IMR-90 (cell line): ENCODE measurements at regions not wholly inside any gene's neighbourhood (a gene's known extent, or its start where the extent isn't known, plus 50 kb on each side); places are given as distances from the start of the nearest gene placed in this dataset.
"Not testable (repeated sequence)": the region's sequence is repeated elsewhere in the genome, so short reads cannot be mapped to it uniquely, and the experiment has no call there.

ENCODE experiments used
- ATAC-seq: fragments of 200-7000 bp; cut with Tn5 transposase; 2 replicates; pipeline ENCODE4 v1.9.1; 2020; ENCODE audit warnings: low read depth, mild to moderate bottlenecking, moderate library complexity
- BruUV-seq: library from RNA; stranded (reverse); fragments of 400-500 nt; replicated peaks from 2 replicates; lab custom pipeline; 2021; lab: Mats Ljungman, UMichigan
- CTCF ChIA-PET: fragments of 300-600 bp; formaldehyde crosslinking; extraction: SDS; loops from one replicate; lab custom pipeline; 2021; ENCODE audit warnings: antibody characterized with exemption; lab: Yijun Ruan, JAX
- POLR2A ChIA-PET: fragments of 300-600 bp; sonication (Branson Sonifier 250); formaldehyde crosslinking; loops from one replicate; lab custom pipeline; 2022; ENCODE audit warnings: antibody characterized with exemption; ENCODE audit not compliant: unreplicated experiment; lab: Charles Lee
- DNase-seq: peaks from one replicate; pipeline ENCODE4 v3.0.0; 2013
- H2AFZ ChIP-seq: replicated peaks from 2 replicates; pipeline ENCODE3; 2013; ENCODE audit warnings: low read length, mild to moderate bottlenecking; ENCODE audit not compliant: poor library complexity
- H2AK5ac ChIP-seq: 2 replicates; pipeline ENCODE4 v1.6.1; 2013; ENCODE audit warnings: low read depth, low read length, inconsistent platforms
- H2AK9ac ChIP-seq: replicated peaks from 2 replicates; pipeline ENCODE3; 2013; ENCODE audit warnings: mild to moderate bottlenecking, low read depth, low read length, moderate library complexity; ENCODE audit not compliant: poor library complexity
- H2BK120ac ChIP-seq: 2 replicates; pipeline ENCODE4 v1.6.1; 2013; ENCODE audit warnings: low read depth, low read length, inconsistent platforms
- H2BK15ac ChIP-seq: 3 replicates; pipeline ENCODE4 v1.6.1; 2013; ENCODE audit warnings: low read depth, low read length, inconsistent platforms
- H2BK20ac ChIP-seq: 2 replicates; pipeline ENCODE4 v1.6.1; 2013; ENCODE audit warnings: low read depth, mild to moderate bottlenecking, inconsistent platforms, low read length, moderate library complexity
- H2BK5ac ChIP-seq: 2 replicates; pipeline ENCODE4 v1.6.1; 2013; ENCODE audit warnings: mild to moderate bottlenecking, low read depth, low read length, inconsistent platforms; ENCODE audit not compliant: poor library complexity, severe bottlenecking
- H3K14ac ChIP-seq: replicated peaks from 2 replicates; pipeline ENCODE4 v1.6.1; 2013; ENCODE audit warnings: low read depth, low read length, inconsistent platforms
- H3K18ac ChIP-seq: 2 replicates; pipeline ENCODE4 v1.6.1; 2013; ENCODE audit warnings: low read depth, low read length, control low read depth
- H3K23ac ChIP-seq: 2 replicates; pipeline ENCODE4 v1.6.1; 2013; ENCODE audit warnings: low read depth, low read length, inconsistent platforms
- H3K27ac ChIP-seq: 2 replicates; pipeline ENCODE4 v1.5.1; 2013; ENCODE audit warnings: mild to moderate bottlenecking, control low read depth, low read length; ENCODE audit not compliant: insufficient read depth
- H3K27me3 ChIP-seq: 2 replicates; pipeline ENCODE4 v1.6.1; 2013; ENCODE audit warnings: low read length; ENCODE audit not compliant: control insufficient read depth, insufficient read depth
- H3K36me3 ChIP-seq: 2 replicates; pipeline ENCODE4 v1.6.1; 2013; ENCODE audit warnings: low read length, mixed read lengths; ENCODE audit not compliant: control insufficient read depth, insufficient read depth
- H3K4ac ChIP-seq: 2 replicates; pipeline ENCODE4 v1.6.1; 2013; ENCODE audit warnings: low read depth, low read length, inconsistent platforms
- H3K4me1 ChIP-seq: 2 replicates; pipeline ENCODE4 v1.6.1; 2013; ENCODE audit warnings: low read length, mixed read lengths; ENCODE audit not compliant: control insufficient read depth, insufficient read depth
- H3K4me2 ChIP-seq: 2 replicates; pipeline ENCODE4 v1.6.1; 2013; ENCODE audit warnings: low read depth, mild to moderate bottlenecking, control low read depth, low read length, moderate library complexity
- H3K4me3 ChIP-seq: 2 replicates; pipeline ENCODE4 v1.5.1; 2013; ENCODE audit warnings: low read depth, mild to moderate bottlenecking, control low read depth, low read length, moderate library complexity; ENCODE audit not compliant: insufficient read depth
- H3K56ac ChIP-seq: 2 replicates; pipeline ENCODE4 v1.6.1; 2013; ENCODE audit warnings: low read length, inconsistent platforms; ENCODE audit not compliant: insufficient read depth; ENCODE audit errors: extremely low read depth
- H3K79me1 ChIP-seq, 2 experiments: 2 replicates each; pipeline ENCODE4 v1.6.1; 2013; ENCODE audit warnings: low read length in 2 of 2, inconsistent platforms in 1 of 2, low read depth in 1 of 2
- H3K9ac ChIP-seq: 2 replicates; pipeline ENCODE4 v1.6.1; 2013; ENCODE audit warnings: low read depth, low read length, control low read depth
- H3K9me1 ChIP-seq: 2 replicates; pipeline ENCODE4 v1.6.1; 2013; ENCODE audit warnings: low read length, inconsistent platforms; ENCODE audit not compliant: insufficient read depth
- H3K9me3 ChIP-seq: 2 replicates; pipeline ENCODE4 v1.6.1; 2013; ENCODE audit warnings: low read length; ENCODE audit not compliant: control insufficient read depth, insufficient read depth
- H4K20me1 ChIP-seq: 2 replicates; pipeline ENCODE4 v1.6.1; 2013; ENCODE audit warnings: low read length, inconsistent platforms; ENCODE audit not compliant: insufficient read depth
- H4K5ac ChIP-seq: 2 replicates; pipeline ENCODE4 v1.6.1; 2013; ENCODE audit warnings: mild to moderate bottlenecking, low read depth, low read length, control low read depth
- H4K8ac ChIP-seq, 2 experiments: 2 replicates each; pipeline ENCODE4 v1.6.1; 2013; ENCODE audit warnings: low read depth in 2 of 2, low read length in 2 of 2, control low read depth in 1 of 2, inconsistent platforms in 1 of 2
- H4K91ac ChIP-seq: 2 replicates; pipeline ENCODE4 v1.6.1; 2013; ENCODE audit warnings: low read depth, low read length, inconsistent platforms; ENCODE audit not compliant: insufficient read depth
- WGBS, 2 experiments: methylation state at CpG; one replicate each; pipeline versions ENCODE4 v1.1.5 to v1.1.7; 2013; ENCODE audit warnings: missing lambda C conversion rate in 2 of 2; ENCODE audit not compliant: insufficient read length in 1 of 2; ENCODE audit errors: extremely low coverage in 2 of 2; 5-methylcytosine and 5-hydroxymethylcytosine counted together
- dilution Hi-C: fragments of 300-500 bp; cut with HindIII; formaldehyde crosslinking; loops from one replicate; pipeline ENCODE4 v1.14.3; 2018; ENCODE audit warnings: low sequenced_read_pairs; ENCODE audit not compliant: unreplicated experiment
- in situ Hi-C: fragments of 300-500 bp; cut with MboI; formaldehyde crosslinking; loops from 3 replicates; pipeline ENCODE4 v1.14.3; 2019; ENCODE audit warnings: low sequenced_read_pairs, inconsistent platforms, mixed read lengths
- intact Hi-C: fragments of 100-400 bp; cut with micrococcal nuclease; formaldehyde crosslinking; loops from 2 replicates; pipeline ENCODE4 v1.10.0; 2022

DNA sequence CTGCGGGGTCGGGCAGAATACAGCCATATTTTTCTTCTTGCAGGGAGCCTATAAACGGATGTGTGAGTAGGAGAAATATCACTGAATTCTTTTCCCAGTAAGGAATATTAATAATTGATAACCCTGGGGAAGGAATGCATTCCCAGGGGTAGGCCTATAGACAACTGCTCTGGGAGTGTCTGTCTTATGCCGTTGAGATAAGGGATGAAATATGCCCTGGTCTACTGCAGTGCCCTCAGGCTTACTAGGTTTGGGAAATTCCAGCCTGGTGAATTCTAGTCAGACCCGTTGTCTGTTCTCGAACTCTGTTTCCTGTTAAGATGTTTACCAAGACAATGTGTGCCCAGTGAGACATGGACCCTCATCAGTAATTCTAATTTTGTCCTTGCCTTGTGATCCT, 1129.3 kb downstream of the ZPLD1 start:
- H3K23ac ChIP-seq, H3K79me1 ChIP-seq, H2BK5ac ChIP-seq, H3K56ac ChIP-seq, H4K20me1 ChIP-seq, H3K18ac ChIP-seq, H4K5ac ChIP-seq, H2AK5ac ChIP-seq, H2AK9ac ChIP-seq, H2BK15ac ChIP-seq, intact Hi-C loops, H2BK120ac ChIP-seq, H3K4ac ChIP-seq, H3K27ac ChIP-seq, CTCF ChIA-PET, BruUV-seq, H4K91ac ChIP-seq, H3K9ac ChIP-seq, H3K9me1 ChIP-seq, H3K27me3 ChIP-seq, H3K4me3 ChIP-seq, H2BK20ac ChIP-seq, dilution Hi-C loops, ATAC-seq, DNase-seq, H4K8ac ChIP-seq, H3K9me3 ChIP-seq, H3K36me3 ChIP-seq, H3K4me1 ChIP-seq, H2AFZ ChIP-seq, POLR2A ChIA-PET, in situ Hi-C loops, H3K14ac ChIP-seq, H3K4me2 ChIP-seq: not testable (repeated sequence)
- 67% methylated on average over 1 of the region's 6 CpGs; no CpG with 5 or more reads in 1 of the 2 experiments for WGBS, 2 experiments
